ENCODE measurements at regions not wholly inside any gene's neighbourhood (a gene's known extent, or its start where the extent isn't known, plus 50 kb on each side); places are given as distances from the start of the nearest gene placed in this dataset.

- H3F3A ChIP-seq (ENCODE audit: low read depth): no peaks in the 10 kb centered on the region
- Mint-ChIP-seq H3K4me1 (peaks cover 7% of the 10 kb centered on the region), H3K9me3 (no peaks in the 10 kb centered on the region), H3K27me3 (ENCODE audit: insufficient read depth, low read depth) (no peaks in the 10 kb centered on the region), H3K27ac (no peak overlapping the region), H3K36me3 (no peaks in the 10 kb centered on the region), H3K4me3 (no peak overlapping the region)
- no peaks in the 10 kb centered on the region for H4K20me1 ChIP-seq (ENCODE audit: low read depth)
- no peak overlapping the region for H2AFZ ChIP-seq (replicated peaks)
- no peak overlapping the region for H3K4me2 ChIP-seq
- no peaks in the 10 kb centered on the region for H3K27me3 ChIP-seq
- DNase-seq (ENCODE audit: low spot score): no peak
- H3K9ac ChIP-seq: no peak overlapping the region
- TF ChIP-seq EZH2phosphoT487 (IDR thresholded peaks at IDR 0.05): no peak
- no peak for TF ChIP-seq EZH2 (IDR thresholded peaks at IDR 0.05)
- no peak for TF ChIP-seq CTCF (IDR thresholded peaks at IDR 0.05)
- no peaks in the 10 kb centered on the region for H3K79me2 ChIP-seq (ENCODE audit: low read depth)
- H3K36me3 ChIP-seq: no peaks in the 10 kb centered on the region
- H3K27ac ChIP-seq: no peak overlapping the region
- no peak overlapping the region for H3K4me3 ChIP-seq
- H3K4me1 ChIP-seq: no peaks in the 10 kb centered on the region
- H3K9me3 ChIP-seq (ENCODE audit: low read depth): peaks cover 11% of the 10 kb centered on the region
These were observed 374.7 kb downstream of the TRIB2 start for GRCh38 chr2:13091455-13091854.

GRCh38 chr2:13091861-13092378 is 375.2 kb downstream of the TRIB2 start:
- no peaks in the 10 kb centered on the region for H4K20me1 ChIP-seq (ENCODE audit: low read depth)
- no peaks in the 10 kb centered on the region for H3K27me3 ChIP-seq
- no peak overlapping the region for H3K4me2 ChIP-seq
- peaks cover 11% of the 10 kb centered on the region for H3K9me3 ChIP-seq (ENCODE audit: low read depth)
- Mint-ChIP-seq H3K4me3 (no peak overlapping the region), H3K36me3 (no peaks in the 10 kb centered on the region), H3K9me3 (no peaks in the 10 kb centered on the region), H3K27me3 (ENCODE audit: insufficient read depth, low read depth) (no peaks in the 10 kb centered on the region), H3K4me1 (peaks cover 7% of the 10 kb centered on the region), H3K27ac (no peak overlapping the region)
- no peak for DNase-seq (ENCODE audit: low spot score)
- H3K4me3 ChIP-seq: no peak overlapping the region
- no peak overlapping the region for H3K9ac ChIP-seq
- no peak overlapping the region for H3K27ac ChIP-seq
- no peak for TF ChIP-seq CTCF (IDR thresholded peaks at IDR 0.05)
- TF ChIP-seq EZH2phosphoT487 (IDR thresholded peaks at IDR 0.05): no peak
- no peaks in the 10 kb centered on the region for H3K36me3 ChIP-seq
- no peaks in the 10 kb centered on the region for H3K4me1 ChIP-seq
- no peaks in the 10 kb centered on the region for H3F3A ChIP-seq (ENCODE audit: low read depth)
- no peak overlapping the region for H2AFZ ChIP-seq (replicated peaks)
- H3K79me2 ChIP-seq (ENCODE audit: low read depth): no peaks in the 10 kb centered on the region

- H2AFZ ChIP-seq (replicated peaks): no peak overlapping the region
- Mint-ChIP-seq H3K36me3 (no peaks in the 10 kb centered on the region), H3K4me3 (no peak overlapping the region), H3K27me3 (ENCODE audit: insufficient read depth, low read depth) (no peaks in the 10 kb centered on the region), H3K27ac (no peak overlapping the region), H3K4me1 (peaks cover 7% of the 10 kb centered on the region), H3K9me3 (peaks cover 3% of the 10 kb centered on the region)
- no peaks in the 10 kb centered on the region for H3F3A ChIP-seq (ENCODE audit: low read depth)
- H3K79me2 ChIP-seq (ENCODE audit: low read depth): no peaks in the 10 kb centered on the region
- no peak overlapping the region for H3K9ac ChIP-seq
- H3K27me3 ChIP-seq: no peaks in the 10 kb centered on the region
- no peaks in the 10 kb centered on the region for H4K20me1 ChIP-seq (ENCODE audit: low read depth)
- no peak for DNase-seq (ENCODE audit: low spot score)
- H3K4me2 ChIP-seq: no peak overlapping the region
- H3K4me1 ChIP-seq: no peaks in the 10 kb centered on the region
- H3K27ac ChIP-seq: no peak overlapping the region
- peaks cover 14% of the 10 kb centered on the region for H3K9me3 ChIP-seq (ENCODE audit: low read depth)
- H3K4me3 ChIP-seq: no peak overlapping the region
- TF ChIP-seq CTCF (IDR thresholded peaks at IDR 0.05) (no peak), EZH2phosphoT487 (IDR thresholded peaks at IDR 0.05) (no peak), EZH2 (IDR thresholded peaks at IDR 0.05) (no peak)
- no peaks in the 10 kb centered on the region for H3K36me3 ChIP-seq
These were observed 376.8 kb downstream of the TRIB2 start for GRCh38 chr2:13093416-13093991.
